ENCODE measurements at regions not wholly inside any gene's neighbourhood (a gene's known extent, or its start where the extent isn't known, plus 50 kb on each side); places are given as distances from the start of the nearest gene placed in this dataset.
"Not testable (repeated sequence)": the region's sequence is repeated elsewhere in the genome, so short reads cannot be mapped to it uniquely, and the experiment has no call there.

GRCh38 chr10:118420049-118420448, 77.9 kb upstream of the FAM204A start:
- not testable (repeated sequence) for DNase-seq (ENCODE audit: low spot score)

DNA sequence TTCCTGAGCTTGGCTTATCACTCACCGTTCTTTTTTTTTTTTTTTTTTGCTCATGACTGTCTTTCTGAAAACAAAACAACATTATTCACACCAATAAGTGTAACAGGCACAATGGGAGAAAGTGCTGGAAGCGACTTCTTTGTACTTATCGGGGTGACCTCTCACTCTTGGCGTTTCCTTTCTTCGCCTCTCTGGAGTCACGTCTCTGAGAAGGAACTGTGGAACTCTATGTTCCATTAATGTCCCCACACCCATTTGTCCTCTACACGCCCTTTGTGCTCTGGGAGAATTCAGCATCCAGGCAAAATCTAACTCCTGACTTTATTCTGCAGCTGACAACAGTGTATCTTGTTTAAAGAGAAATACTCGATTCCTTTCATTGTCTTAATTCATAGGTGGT, 70.8 kb upstream of the FAM204A start:
- no peak for DNase-seq (ENCODE audit: low spot score)

DNA sequence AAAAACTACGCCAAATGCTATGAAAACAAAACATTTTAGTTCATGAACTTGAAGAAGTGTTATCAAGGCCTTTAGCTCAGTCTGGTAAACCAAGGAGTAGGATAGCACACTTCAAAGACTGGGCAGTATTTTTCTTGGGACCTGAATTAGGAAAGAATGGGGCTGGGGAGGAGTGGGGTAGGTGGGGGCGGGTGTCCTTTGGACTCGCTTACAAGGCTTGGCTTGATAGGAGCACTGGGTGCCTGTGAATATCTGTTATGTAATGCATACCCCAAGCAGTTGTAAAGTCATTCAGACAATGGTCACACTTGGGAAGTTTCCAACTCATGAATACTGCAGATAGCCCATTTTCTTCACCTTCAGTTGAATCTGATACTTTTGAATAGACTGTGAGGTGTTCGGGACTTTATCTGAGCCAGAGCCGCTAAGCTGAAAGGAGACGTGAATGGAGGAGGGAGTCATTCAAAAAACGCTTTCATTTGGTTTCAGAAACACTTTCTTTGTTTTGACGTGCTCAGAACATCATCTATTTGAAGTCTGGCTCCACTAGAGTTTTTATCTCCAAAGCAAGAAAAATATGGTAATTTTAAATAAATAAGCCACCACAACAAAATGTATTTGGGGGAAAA, 70.1 kb upstream of the FAM204A start:
- no peak for DNase-seq (ENCODE audit: low spot score)

DNA sequence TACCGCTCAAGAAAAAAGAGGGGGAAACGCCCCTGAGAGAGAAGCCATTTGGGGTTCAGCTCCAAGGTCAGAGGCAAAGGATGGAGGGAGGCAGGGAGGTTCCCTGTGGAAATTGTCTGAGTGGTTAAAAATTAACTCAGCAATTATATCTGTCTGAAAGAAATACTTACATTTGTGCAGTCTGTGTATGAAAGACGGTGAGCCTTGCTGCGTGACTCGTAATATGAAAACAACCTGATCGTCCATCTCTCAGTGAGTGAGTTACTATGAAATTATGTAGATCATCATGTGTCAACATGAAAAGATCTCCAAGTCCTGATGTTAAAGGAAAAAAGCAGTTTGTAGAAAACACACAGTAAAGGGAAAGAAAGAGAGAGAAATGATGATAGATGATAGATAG, 67.2 kb upstream of the FAM204A start:
- DNase-seq (ENCODE audit: low spot score) = no peak

DNA sequence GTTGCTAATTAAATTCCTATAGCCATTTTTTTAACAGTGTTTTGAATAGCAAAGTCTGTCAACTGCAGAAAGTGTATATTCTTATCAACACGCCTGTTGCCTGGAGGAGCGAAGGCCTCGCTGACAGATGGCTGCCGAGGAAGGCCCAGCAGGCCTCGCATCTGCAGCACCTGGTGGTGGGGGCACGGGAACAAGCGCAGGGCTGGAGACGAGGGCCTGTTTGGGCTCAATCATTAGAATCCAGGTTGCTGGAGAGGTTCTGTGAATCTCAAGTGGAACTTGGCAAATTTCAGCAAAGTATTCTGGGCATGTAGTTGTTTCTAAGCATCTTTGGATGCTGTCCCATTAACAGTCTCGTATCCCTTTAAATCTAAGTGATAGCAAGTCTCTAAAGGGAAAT, 66.1 kb upstream of the FAM204A start:
- peak; percentile 7 for DNase-seq (ENCODE audit: low spot score)

GRCh38 chr10:118407777-118408176, 65.7 kb upstream of the FAM204A start:
- DNase-seq (ENCODE audit: low spot score) = no peak

- DNase-seq (ENCODE audit: low spot score) = no peak
Observed at GRCh38 chr10:118407026-118407425, 64.9 kb upstream of the FAM204A start.

GRCh38 chr10:118405928-118406327, 63.8 kb upstream of the FAM204A start:
- no peak for DNase-seq (ENCODE audit: low spot score)

GRCh38 chr10:118403967-118404366, 61.8 kb upstream of the FAM204A start:
- DNase-seq (ENCODE audit: low spot score) = no peak

DNA sequence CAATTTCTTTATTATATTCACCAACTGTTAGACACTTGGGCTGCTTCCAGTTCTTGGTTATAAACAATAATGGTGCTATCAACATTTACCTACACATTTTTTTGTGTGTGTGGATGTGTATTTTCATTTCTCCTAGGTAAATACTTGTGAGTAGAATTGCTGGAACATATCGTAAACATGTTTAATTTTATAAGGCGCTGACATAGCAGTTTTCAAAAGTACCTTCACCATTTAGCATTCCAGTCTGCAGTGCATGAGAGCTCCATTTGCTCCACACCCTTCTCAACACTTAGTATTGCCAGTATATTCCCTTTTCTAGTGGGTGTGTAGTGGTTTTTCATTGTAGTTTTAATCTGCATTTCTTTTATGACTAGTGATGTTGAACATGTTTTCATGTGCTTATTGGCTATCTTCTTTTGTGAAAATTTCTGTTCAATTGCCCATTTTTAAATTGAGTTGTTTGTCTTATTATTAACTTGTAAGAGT, 59.6 kb upstream of the FAM204A start:
- no peak for DNase-seq (ENCODE audit: low spot score)

- DNase-seq (ENCODE audit: low spot score) = no peak
Observed at GRCh38 chr10:118397391-118397790, 55.3 kb upstream of the FAM204A start.

- no peak for DNase-seq (ENCODE audit: low spot score)
Observed at GRCh38 chr10:118395947-118396346, 53.8 kb upstream of the FAM204A start.

GRCh38 chr10:118394301-118395200, 52.4 kb upstream of the FAM204A start:
- no peak for DNase-seq (ENCODE audit: low spot score)

DNA sequence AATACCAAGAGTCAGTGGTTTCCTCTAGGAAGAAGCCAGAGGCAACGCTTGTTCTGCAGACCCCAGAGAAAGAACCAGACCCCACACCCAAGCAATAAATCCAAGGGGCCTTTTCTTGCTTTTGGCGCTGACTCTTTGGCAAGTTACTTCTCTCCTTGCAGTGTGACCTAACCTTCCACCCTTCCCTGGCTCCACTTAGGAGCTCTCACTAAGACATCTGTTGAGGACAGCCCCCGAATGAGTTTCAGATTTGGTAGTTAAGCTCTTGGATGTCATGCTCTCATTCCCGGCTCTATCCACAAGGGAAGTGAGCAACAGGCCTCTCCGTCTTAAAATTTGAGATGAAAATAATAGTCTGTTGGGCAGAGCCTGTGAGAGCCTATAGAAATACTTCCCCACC, 50.6 kb upstream of the FAM204A start:
- DNase-seq (ENCODE audit: low spot score) = no peak

Measured in SK-N-DZ (cell line).